ENCODE measurements at regions not wholly inside any gene's neighbourhood (a gene's known extent, or its start where the extent isn't known, plus 50 kb on each side); places are given as distances from the start of the nearest gene placed in this dataset.
"Not testable (repeated sequence)": the region's sequence is repeated elsewhere in the genome, so short reads cannot be mapped to it uniquely, and the experiment has no call there.

GRCh38 chr1:222974496-222974895 lies 159.7 kb downstream of the DISP1 start:
- TF ChIP-seq CTCF (IDR thresholded peaks at IDR 0.05 in 4 of 5, conservative IDR thresholded peaks at IDR 0.05 in 1 of 5): no peak
- TF ChIP-seq POLR2A (IDR thresholded peaks at IDR 0.05): no peak
- DNase-seq: no peak

GRCh38 chr1:222975472-222976122 lies 160.8 kb downstream of the DISP1 start:
- Histone ChIP-seq H3K27ac (no peak overlapping the region), H3K4me1 (peaks cover 0 to 10% of the 10 kb centered on the region in 2 donors), H3K4me3 (no peak overlapping the region), H3K27me3 (no peaks in the 10 kb centered on the region), H3K36me3 (no peaks in the 10 kb centered on the region), H3K9me3 (no peaks in the 10 kb centered on the region)
- no peak for TF ChIP-seq POLR2A (IDR thresholded peaks at IDR 0.05)
- no peak for TF ChIP-seq CTCF (IDR thresholded peaks at IDR 0.05 in 4 of 5, conservative IDR thresholded peaks at IDR 0.05 in 1 of 5)
- in situ Hi-C loops (cut with MboI; ENCODE audit: low sequenced_read_pairs in 4 of 4) (no loop called here), intact Hi-C loops (cut with DNase I; ENCODE audit: low total_unique reads) (no loop called here)
- no peak for ATAC-seq
- DNase-seq: no peak

More at GRCh38 chr1:222974496-222974895, 159.7 kb downstream of the DISP1 start:
- in situ Hi-C loops (cut with MboI; ENCODE audit: low sequenced_read_pairs in 4 of 4): no loop called here
- Histone ChIP-seq H3K27me3 (no peaks in the 10 kb centered on the region), H3K9me3 (no peaks in the 10 kb centered on the region), H3K27ac (no peak overlapping the region), H3K4me1 (peaks cover 0 to 10% of the 10 kb centered on the region in 2 donors), H3K4me3 (no peak overlapping the region), H3K36me3 (no peaks in the 10 kb centered on the region)
- intact Hi-C loops (cut with DNase I; ENCODE audit: low total_unique reads): no loop called here
- ATAC-seq: no peak

GRCh38 chr1:222976453-222976852 lies 161.6 kb downstream of the DISP1 start:
- TF ChIP-seq POLR2A (IDR thresholded peaks at IDR 0.05) (no peak), CTCF (IDR thresholded peaks at IDR 0.05 in 4 of 5, conservative IDR thresholded peaks at IDR 0.05 in 1 of 5) (no peak)
- no peak for DNase-seq
- H3K4me3 ChIP-seq: no peak overlapping the region
- no peak overlapping the region for H3K27ac ChIP-seq
- no peaks in the 10 kb centered on the region for H3K36me3 ChIP-seq
- H3K9me3 ChIP-seq: no peaks in the 10 kb centered on the region
- peaks cover 0 to 10% of the 10 kb centered on the region in 2 donors for H3K4me1 ChIP-seq
- no peaks in the 10 kb centered on the region for H3K27me3 ChIP-seq
- ATAC-seq: no peak
- intact Hi-C loops (cut with DNase I; ENCODE audit: low total_unique reads) (no loop called here), in situ Hi-C loops (cut with MboI; ENCODE audit: low sequenced_read_pairs in 4 of 4) (no loop called here)

- H3K27ac ChIP-seq; intact Hi-C loops (cut with DNase I; ENCODE audit: low total_unique reads); H3K4me3 ChIP-seq; in situ Hi-C loops (cut with MboI; ENCODE audit: low sequenced_read_pairs in 4 of 4); H3K36me3 ChIP-seq; DNase-seq; H3K9me3 ChIP-seq; ATAC-seq; H3K27me3 ChIP-seq: not testable (repeated sequence)
- H3K4me1 ChIP-seq: peaks cover 0 to 10% of the 10 kb centered on the region in 2 donors
Measured at GRCh38 chr1:222977294-222977693, 162.5 kb downstream of the DISP1 start.

- Histone ChIP-seq H3K36me3 (no peaks in the 10 kb centered on the region), H3K27me3 (no peaks in the 10 kb centered on the region), H3K4me3 (no peak overlapping the region), H3K4me1 (peaks cover 0 to 10% of the 10 kb centered on the region in 2 donors), H3K9me3 (no peaks in the 10 kb centered on the region), H3K27ac (no peak overlapping the region)
- ATAC-seq: no peak
- intact Hi-C loops (cut with DNase I; ENCODE audit: low total_unique reads) (no loop called here), in situ Hi-C loops (cut with MboI; ENCODE audit: low sequenced_read_pairs in 4 of 4) (no loop called here)
- TF ChIP-seq CTCF (IDR thresholded peaks at IDR 0.05 in 4 of 5, conservative IDR thresholded peaks at IDR 0.05 in 1 of 5) (no peak), POLR2A (IDR thresholded peaks at IDR 0.05) (no peak)
- no peak for DNase-seq
Measured at GRCh38 chr1:222979561-222979960, 163.5 kb downstream of the TLR5 start.

Measured in gastrocnemius medialis (tissue), 4 donors.